SK-N-SH treated with all-trans-retinoic acid at 6 μM for 48 hours (cell line): ENCODE measurements at regions not wholly inside any gene's neighbourhood (a gene's known extent, or its start where the extent isn't known, plus 50 kb on each side); places are given as distances from the start of the nearest gene placed in this dataset.

ENCODE experiments used
- ATAC-seq: fragments of 200-7000 bp; cut with Tn5 transposase; 3 replicates; pipeline ENCODE4 v1.9.1; 2020; ENCODE audit warnings: mild to moderate bottlenecking, moderate library complexity
- BACH2 ChIP-seq: fragments of 250-450 bp; sonication (Bioruptor Pico); IDR thresholded peaks from 2 replicates; pipeline ENCODE4 v1.9.0; 2021; ENCODE audit warnings: mild to moderate bottlenecking, borderline replicate concordance
- CREB5 ChIP-seq: fragments of 250-450 bp; sonication (Bioruptor Pico); IDR thresholded peaks from 2 replicates; pipeline ENCODE4 v1.5.1; 2020; ENCODE audit warnings: low read depth, mild to moderate bottlenecking, moderate library complexity
- CSDC2 ChIP-seq: fragments of 250-450 bp; sonication (Bioruptor Pico); IDR thresholded peaks from 2 replicates; pipeline ENCODE4 v1.5.0; 2020; ENCODE audit warnings: mild to moderate bottlenecking, moderate library complexity
- ESRRG ChIP-seq: fragments of 250-450 bp; sonication (Bioruptor Pico); IDR thresholded peaks from 2 replicates; pipeline ENCODE4 v1.6.1; 2021; ENCODE audit warnings: mild to moderate bottlenecking
- ISL1 ChIP-seq: fragments of 250-450 bp; sonication (Bioruptor Pico); IDR thresholded peaks from 2 replicates; pipeline ENCODE4 v2.1.2; 2022; ENCODE audit warnings: mild to moderate bottlenecking, moderate library complexity
- OSR1 ChIP-seq: fragments of 250-450 bp; sonication (Bioruptor Pico); IDR thresholded peaks from 2 replicates; pipeline ENCODE4 v1.8.0; 2022; ENCODE audit warnings: moderate library complexity, mild to moderate bottlenecking, inconsistent platforms
- PATZ1 ChIP-seq: fragments of 250-450 bp; sonication (Bioruptor Pico); IDR thresholded peaks from 2 replicates; pipeline ENCODE4 v1.8.0; 2020; ENCODE audit warnings: mild to moderate bottlenecking, moderate library complexity, borderline replicate concordance
- POU6F1 ChIP-seq: fragments of 250-450 bp; sonication (Bioruptor Pico); IDR thresholded peaks from 2 replicates; pipeline ENCODE4 v1.8.0; 2021; ENCODE audit warnings: low read depth, mild to moderate bottlenecking, moderate library complexity, borderline replicate concordance
- RARB ChIP-seq: fragments of 250-450 bp; sonication (Bioruptor Pico); IDR thresholded peaks from 2 replicates; pipeline ENCODE4 v1.8.0; 2021; ENCODE audit warnings: mild to moderate bottlenecking, moderate library complexity
- SNAI2 ChIP-seq: fragments of 250-450 bp; sonication (Bioruptor Pico); IDR thresholded peaks from 2 replicates; pipeline ENCODE4 v1.5.0; 2020; ENCODE audit warnings: mild to moderate bottlenecking, moderate library complexity
- TCF4 ChIP-seq: fragments of 250-450 bp; sonication (Bioruptor Pico); IDR thresholded peaks from 2 replicates; pipeline ENCODE4 v1.8.0; 2021; ENCODE audit warnings: mild to moderate bottlenecking, moderate library complexity, borderline replicate concordance
- TOX ChIP-seq: fragments of 250-450 bp; sonication (Bioruptor Pico); IDR thresholded peaks from 2 replicates; pipeline ENCODE4 v1.8.0; 2021; ENCODE audit warnings: mild to moderate bottlenecking, moderate library complexity, borderline replicate concordance
- ZC3H10 ChIP-seq: fragments of 250-450 bp; sonication (Bioruptor Pico); IDR thresholded peaks from 2 replicates; pipeline ENCODE4 v1.5.1; 2021; ENCODE audit warnings: mild to moderate bottlenecking, moderate library complexity
- ZFP3 ChIP-seq: fragments of 250-450 bp; sonication (Bioruptor Pico); IDR thresholded peaks from 2 replicates; pipeline ENCODE4 v1.5.0; 2020; ENCODE audit warnings: mild to moderate bottlenecking, moderate library complexity
- ZNF565 ChIP-seq: fragments of 450-650 bp; formaldehyde crosslinking; conservative IDR thresholded peaks from 2 replicates; pipeline ENCODE4 v1.5.0; 2020; ENCODE audit warnings: low read depth, mild to moderate bottlenecking, moderate library complexity
- ZNF70 ChIP-seq: fragments of 450-650 bp; formaldehyde crosslinking; IDR thresholded peaks from 2 replicates; pipeline ENCODE4 v1.5.0; 2020; ENCODE audit warnings: mild to moderate bottlenecking, moderate library complexity
- ZNF8 ChIP-seq: fragments of 450-650 bp; formaldehyde crosslinking; IDR thresholded peaks from 2 replicates; pipeline ENCODE4 v1.5.0; 2020; ENCODE audit warnings: mild to moderate bottlenecking, moderate library complexity
- TF ChIP-seq, protein P1 (sequence below): fragments of 250-450 bp; sonication (Bioruptor Pico); IDR thresholded peaks from 2 replicates; pipeline ENCODE4 v1.5.1; 2021; ENCODE audit warnings: mild to moderate bottlenecking, moderate library complexity

GRCh38 chr4:186949847-186950246, 226.2 kb upstream of the FAT1 start:
- TF ChIP-seq ZFP3, result no peak
- no peak for ATAC-seq

- TF ChIP-seq TCF4 (CRISPR knock-in tag) (no peak), ZNF8 (CRISPR knock-in tag) (no peak), BACH2 (no peak), ZNF70 (CRISPR knock-in tag) (no peak), TOX (CRISPR knock-in tag) (no peak), ZFP3 (no peak), ESRRG (CRISPR knock-in tag) (no peak), ZC3H10 (CRISPR knock-in tag) (no peak), PATZ1 (CRISPR knock-in tag) (no peak), POU6F1 (CRISPR knock-in tag) (no peak)
- no peak for ATAC-seq
Measured at GRCh38 chr4:186952709-186953108, 229.1 kb upstream of the FAT1 start.

DNA sequence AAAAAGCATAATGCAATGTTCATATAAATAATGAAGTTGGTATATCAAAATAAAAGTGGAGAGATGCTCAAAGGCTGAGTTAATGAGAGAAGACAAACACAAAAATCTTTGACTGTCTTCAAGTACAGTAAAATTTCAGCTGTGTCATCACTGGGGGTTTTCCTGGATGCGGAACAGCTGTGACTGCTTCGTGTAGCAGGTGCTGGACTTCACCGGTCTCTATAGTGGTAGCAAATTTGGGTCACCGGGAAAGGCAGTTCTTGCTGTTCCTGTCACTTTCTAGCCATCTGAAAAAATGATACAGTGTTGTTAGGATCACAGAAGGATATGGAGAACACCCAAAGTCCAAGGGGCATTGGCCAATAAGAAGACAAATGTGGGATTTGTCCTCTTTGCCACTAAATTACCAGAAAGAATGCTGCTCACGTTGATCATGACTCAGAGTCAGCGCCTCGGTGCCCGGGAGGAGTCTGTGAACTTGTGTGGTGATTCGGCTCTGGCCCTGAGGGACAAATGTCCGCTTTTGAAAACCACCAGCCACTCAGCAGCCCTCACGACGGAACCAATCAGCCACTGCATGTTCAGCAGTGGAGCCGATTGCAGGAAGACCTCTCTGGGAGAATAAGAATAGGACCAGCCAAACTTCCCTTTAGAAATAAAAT, 230.1 kb upstream of the FAT1 start:
- TF ChIP-seq ZC3H10 (CRISPR knock-in tag), result no peak
- TF ChIP-seq OSR1, result no peak
- no peak for TF ChIP-seq SNAI2 (CRISPR knock-in tag)
- no peak for TF ChIP-seq RARB (CRISPR knock-in tag)
- TF ChIP-seq, protein P1, sequence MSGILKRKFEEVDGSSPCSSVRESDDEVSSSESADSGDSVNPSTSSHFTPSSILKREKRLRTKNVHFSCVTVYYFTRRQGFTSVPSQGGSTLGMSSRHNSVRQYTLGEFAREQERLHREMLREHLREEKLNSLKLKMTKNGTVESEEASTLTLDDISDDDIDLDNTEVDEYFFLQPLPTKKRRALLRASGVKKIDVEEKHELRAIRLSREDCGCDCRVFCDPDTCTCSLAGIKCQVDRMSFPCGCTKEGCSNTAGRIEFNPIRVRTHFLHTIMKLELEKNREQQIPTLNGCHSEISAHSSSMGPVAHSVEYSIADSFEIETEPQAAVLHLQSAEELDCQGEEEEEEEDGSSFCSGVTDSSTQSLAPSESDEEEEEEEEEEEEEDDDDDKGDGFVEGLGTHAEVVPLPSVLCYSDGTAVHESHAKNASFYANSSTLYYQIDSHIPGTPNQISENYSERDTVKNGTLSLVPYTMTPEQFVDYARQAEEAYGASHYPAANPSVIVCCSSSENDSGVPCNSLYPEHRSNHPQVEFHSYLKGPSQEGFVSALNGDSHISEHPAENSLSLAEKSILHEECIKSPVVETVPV (CRISPR knock-in tag), result no peak
- TF ChIP-seq BACH2, result no peak
- TF ChIP-seq ZNF8 (CRISPR knock-in tag), result no peak
- TF ChIP-seq ZNF565 (CRISPR knock-in tag), result no peak
- no peak for TF ChIP-seq ZNF70 (CRISPR knock-in tag)
- no peak for TF ChIP-seq POU6F1 (CRISPR knock-in tag)
- no peak for TF ChIP-seq CREB5 (CRISPR knock-in tag)
- no peak for TF ChIP-seq TCF4 (CRISPR knock-in tag)
- TF ChIP-seq ISL1 (CRISPR knock-in tag), result no peak
- TF ChIP-seq CSDC2 (CRISPR knock-in tag), result no peak
- TF ChIP-seq, all 23 proteins: peak for 0

GRCh38 chr4:186954509-186954908, 230.9 kb upstream of the FAT1 start:
- TF ChIP-seq ESRRG (CRISPR knock-in tag) (no peak), ZNF8 (CRISPR knock-in tag) (no peak), ZC3H10 (CRISPR knock-in tag) (no peak), CREB5 (CRISPR knock-in tag) (no peak), PATZ1 (CRISPR knock-in tag) (no peak), CSDC2 (CRISPR knock-in tag) (no peak)
- TF ChIP-seq, all 23 proteins: peak for 0
- ATAC-seq, result no peak

More for the DNA sequence above, 230.1 kb upstream of the FAT1 start:
- ATAC-seq, result no peak
